ENCODE measurements at regions not wholly inside any gene's neighbourhood (a gene's known extent, or its start where the extent isn't known, plus 50 kb on each side); places are given as distances from the start of the nearest gene placed in this dataset.

DNA sequence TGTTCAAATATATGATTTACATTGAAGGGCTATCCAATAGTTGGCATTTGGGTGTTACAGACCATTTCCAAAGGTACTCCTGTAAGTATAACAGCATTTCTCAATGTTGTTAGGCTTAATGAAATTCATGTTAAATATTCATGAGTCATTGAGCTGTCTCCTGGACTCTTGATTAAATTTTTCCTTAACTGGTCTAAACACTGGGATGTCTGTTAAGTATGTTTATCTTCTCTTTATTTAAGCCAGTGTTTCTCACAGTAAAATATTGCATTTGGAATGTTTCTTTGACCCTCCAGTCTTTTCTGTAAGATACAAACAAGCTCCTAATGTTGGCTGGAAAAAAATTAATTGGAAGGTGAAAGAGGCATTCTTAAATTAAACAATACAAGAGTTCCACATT lies 402.5 kb upstream of the HTR2A start:
- Histone ChIP-seq H3K9me3 (ENCODE audit: control insufficient read depth, insufficient read depth, low read depth, low read length) (no peaks in the 10 kb centered on the region), H3K4me3 (ENCODE audit: low read depth, low read length) (no peak overlapping the region), H3K4me1 (ENCODE audit: control insufficient read depth, insufficient read depth, low read length) (no peaks in the 10 kb centered on the region), H3K36me3 (ENCODE audit: control insufficient read depth in 2 of 2, insufficient read depth in 1 of 2, low read length in 2 of 2) (no peaks in the 10 kb centered on the region), H3K27ac (ENCODE audit: extremely low read depth, low read depth, low read length) (no peak overlapping the region)
- POLR2A ChIA-PET, result no interaction called here
- TF ChIP-seq, protein P1, sequence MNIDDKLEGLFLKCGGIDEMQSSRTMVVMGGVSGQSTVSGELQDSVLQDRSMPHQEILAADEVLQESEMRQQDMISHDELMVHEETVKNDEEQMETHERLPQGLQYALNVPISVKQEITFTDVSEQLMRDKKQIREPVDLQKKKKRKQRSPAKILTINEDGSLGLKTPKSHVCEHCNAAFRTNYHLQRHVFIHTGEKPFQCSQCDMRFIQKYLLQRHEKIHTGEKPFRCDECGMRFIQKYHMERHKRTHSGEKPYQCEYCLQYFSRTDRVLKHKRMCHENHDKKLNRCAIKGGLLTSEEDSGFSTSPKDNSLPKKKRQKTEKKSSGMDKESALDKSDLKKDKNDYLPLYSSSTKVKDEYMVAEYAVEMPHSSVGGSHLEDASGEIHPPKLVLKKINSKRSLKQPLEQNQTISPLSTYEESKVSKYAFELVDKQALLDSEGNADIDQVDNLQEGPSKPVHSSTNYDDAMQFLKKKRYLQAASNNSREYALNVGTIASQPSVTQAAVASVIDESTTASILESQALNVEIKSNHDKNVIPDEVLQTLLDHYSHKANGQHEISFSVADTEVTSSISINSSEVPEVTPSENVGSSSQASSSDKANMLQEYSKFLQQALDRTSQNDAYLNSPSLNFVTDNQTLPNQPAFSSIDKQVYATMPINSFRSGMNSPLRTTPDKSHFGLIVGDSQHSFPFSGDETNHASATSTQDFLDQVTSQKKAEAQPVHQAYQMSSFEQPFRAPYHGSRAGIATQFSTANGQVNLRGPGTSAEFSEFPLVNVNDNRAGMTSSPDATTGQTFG (tag by site-specific recombination; IDR thresholded peaks at IDR 0.05; ENCODE audit: borderline replicate concordance), result no peak
- TF ChIP-seq ZNF2 (tag by site-specific recombination; IDR thresholded peaks at IDR 0.05), result no peak
- no peak for TF ChIP-seq YY1 (tag by site-specific recombination; IDR thresholded peaks at IDR 0.05)
- no peak for TF ChIP-seq ZNF292 (tag by site-specific recombination; IDR thresholded peaks at IDR 0.05; ENCODE audit: borderline replicate concordance, low read depth)
- TF ChIP-seq, protein P2, sequence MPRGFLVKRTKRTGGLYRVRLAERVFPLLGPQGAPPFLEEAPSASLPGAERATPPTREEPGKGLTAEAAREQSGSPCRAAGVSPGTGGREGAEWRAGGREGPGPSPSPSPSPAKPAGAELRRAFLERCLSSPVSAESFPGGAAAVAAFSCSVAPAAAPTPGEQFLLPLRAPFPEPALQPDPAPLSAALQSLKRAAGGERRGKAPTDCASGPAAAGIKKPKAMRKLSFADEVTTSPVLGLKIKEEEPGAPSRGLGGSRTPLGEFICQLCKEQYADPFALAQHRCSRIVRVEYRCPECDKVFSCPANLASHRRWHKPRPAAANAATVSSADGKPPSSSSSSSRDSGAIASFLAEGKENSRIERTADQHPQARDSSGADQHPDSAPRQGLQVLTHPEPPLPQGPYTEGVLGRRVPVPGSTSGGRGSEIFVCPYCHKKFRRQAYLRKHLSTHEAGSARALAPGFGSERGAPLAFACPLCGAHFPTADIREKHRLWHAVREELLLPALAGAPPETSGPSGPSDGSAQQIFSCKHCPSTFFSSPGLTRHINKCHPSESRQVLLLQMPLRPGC (tag by site-specific recombination; IDR thresholded peaks at IDR 0.05), result no peak
- no peak for TF ChIP-seq ZNF785 (tag by site-specific recombination; IDR thresholded peaks at IDR 0.05)
- TF ChIP-seq ZNF530 (tag by site-specific recombination; IDR thresholded peaks at IDR 0.05; ENCODE audit: low read depth), result no peak
- TF ChIP-seq ZNF433 (tag by site-specific recombination; IDR thresholded peaks at IDR 0.05; ENCODE audit: low read depth), result no peak
- CTCF ChIA-PET, result no interaction called here

DNA sequence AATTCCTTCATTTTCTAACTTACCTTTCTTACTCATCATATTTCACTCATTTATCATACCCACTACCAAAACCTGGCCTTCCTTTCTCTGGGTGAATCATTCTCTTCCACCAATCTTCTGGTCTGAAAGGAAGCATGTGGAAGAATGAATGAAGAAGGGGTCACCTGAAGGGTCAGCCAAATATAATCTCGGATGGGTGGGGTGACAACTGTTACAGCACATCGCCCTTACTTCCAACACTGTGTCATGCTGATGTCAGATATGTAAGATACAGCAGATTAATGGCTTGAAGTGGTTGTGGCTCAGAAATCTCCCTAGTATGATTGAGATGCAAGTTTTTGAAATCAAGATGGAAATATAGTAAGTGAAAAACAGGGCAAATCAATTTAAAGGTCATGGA lies 401.7 kb upstream of the HTR2A start:
- POLR2A ChIA-PET, result no interaction called here
- TF ChIP-seq, protein P3, sequence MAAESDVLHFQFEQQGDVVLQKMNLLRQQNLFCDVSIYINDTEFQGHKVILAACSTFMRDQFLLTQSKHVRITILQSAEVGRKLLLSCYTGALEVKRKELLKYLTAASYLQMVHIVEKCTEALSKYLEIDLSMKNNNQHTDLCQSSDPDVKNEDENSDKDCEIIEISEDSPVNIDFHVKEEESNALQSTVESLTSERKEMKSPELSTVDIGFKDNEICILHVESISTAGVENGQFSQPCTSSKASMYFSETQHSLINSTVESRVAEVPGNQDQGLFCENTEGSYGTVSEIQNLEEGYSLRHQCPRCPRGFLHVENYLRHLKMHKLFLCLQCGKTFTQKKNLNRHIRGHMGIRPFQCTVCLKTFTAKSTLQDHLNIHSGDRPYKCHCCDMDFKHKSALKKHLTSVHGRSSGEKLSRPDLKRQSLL (tag by site-specific recombination; IDR thresholded peaks at IDR 0.05), result no peak
- TF ChIP-seq, protein P1 (tag by site-specific recombination; IDR thresholded peaks at IDR 0.05; ENCODE audit: borderline replicate concordance), result no peak
- no peak for TF ChIP-seq SP3 (tag by site-specific recombination; IDR thresholded peaks at IDR 0.05)
- TF ChIP-seq ZNF10 (tag by site-specific recombination; IDR thresholded peaks at IDR 0.05), result no peak
- no peak for TF ChIP-seq ZNF239 (tag by site-specific recombination; IDR thresholded peaks at IDR 0.05)

DNA sequence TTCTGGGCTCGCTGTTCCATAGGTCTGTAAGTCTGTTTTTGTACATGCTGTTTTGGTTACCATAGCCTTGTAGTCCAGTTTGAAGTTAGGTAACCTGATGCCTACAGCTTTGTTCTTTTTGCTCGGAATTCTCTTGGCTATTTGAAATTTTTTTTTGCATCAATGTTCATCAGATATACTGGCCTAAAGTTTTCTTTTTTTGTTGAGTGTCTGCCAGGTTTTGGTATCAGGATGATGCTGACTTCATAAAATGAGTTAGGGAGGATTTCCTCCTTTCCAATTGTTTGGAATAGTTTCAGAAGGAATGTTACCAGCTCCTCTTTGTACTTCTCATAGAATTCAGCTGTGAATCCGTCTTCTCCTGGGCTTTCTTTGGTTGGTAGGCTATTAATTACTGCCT lies 397.8 kb upstream of the HTR2A start:
- H3K4me3 ChIP-seq (ENCODE audit: low read depth, low read length), result no peak overlapping the region
- H3K9me3 ChIP-seq (ENCODE audit: control insufficient read depth, insufficient read depth, low read depth, low read length), result no peaks in the 10 kb centered on the region
- H3K36me3 ChIP-seq (ENCODE audit: control insufficient read depth in 2 of 2, insufficient read depth in 1 of 2, low read length in 2 of 2), result no peaks in the 10 kb centered on the region
- POLR2A ChIA-PET, result no interaction called here
- no peaks in the 10 kb centered on the region for H3K4me1 ChIP-seq (ENCODE audit: control insufficient read depth, insufficient read depth, low read length)
- no peak overlapping the region for H3K27ac ChIP-seq (ENCODE audit: extremely low read depth, low read depth, low read length)
- CTCF ChIA-PET, result interaction anchor here (0.6 kb wide), 1 partner anchor 336 kb away, joined by 3 read pairs; no protein-coding TSS in a partner anchor
- TF ChIP-seq, protein P4, sequence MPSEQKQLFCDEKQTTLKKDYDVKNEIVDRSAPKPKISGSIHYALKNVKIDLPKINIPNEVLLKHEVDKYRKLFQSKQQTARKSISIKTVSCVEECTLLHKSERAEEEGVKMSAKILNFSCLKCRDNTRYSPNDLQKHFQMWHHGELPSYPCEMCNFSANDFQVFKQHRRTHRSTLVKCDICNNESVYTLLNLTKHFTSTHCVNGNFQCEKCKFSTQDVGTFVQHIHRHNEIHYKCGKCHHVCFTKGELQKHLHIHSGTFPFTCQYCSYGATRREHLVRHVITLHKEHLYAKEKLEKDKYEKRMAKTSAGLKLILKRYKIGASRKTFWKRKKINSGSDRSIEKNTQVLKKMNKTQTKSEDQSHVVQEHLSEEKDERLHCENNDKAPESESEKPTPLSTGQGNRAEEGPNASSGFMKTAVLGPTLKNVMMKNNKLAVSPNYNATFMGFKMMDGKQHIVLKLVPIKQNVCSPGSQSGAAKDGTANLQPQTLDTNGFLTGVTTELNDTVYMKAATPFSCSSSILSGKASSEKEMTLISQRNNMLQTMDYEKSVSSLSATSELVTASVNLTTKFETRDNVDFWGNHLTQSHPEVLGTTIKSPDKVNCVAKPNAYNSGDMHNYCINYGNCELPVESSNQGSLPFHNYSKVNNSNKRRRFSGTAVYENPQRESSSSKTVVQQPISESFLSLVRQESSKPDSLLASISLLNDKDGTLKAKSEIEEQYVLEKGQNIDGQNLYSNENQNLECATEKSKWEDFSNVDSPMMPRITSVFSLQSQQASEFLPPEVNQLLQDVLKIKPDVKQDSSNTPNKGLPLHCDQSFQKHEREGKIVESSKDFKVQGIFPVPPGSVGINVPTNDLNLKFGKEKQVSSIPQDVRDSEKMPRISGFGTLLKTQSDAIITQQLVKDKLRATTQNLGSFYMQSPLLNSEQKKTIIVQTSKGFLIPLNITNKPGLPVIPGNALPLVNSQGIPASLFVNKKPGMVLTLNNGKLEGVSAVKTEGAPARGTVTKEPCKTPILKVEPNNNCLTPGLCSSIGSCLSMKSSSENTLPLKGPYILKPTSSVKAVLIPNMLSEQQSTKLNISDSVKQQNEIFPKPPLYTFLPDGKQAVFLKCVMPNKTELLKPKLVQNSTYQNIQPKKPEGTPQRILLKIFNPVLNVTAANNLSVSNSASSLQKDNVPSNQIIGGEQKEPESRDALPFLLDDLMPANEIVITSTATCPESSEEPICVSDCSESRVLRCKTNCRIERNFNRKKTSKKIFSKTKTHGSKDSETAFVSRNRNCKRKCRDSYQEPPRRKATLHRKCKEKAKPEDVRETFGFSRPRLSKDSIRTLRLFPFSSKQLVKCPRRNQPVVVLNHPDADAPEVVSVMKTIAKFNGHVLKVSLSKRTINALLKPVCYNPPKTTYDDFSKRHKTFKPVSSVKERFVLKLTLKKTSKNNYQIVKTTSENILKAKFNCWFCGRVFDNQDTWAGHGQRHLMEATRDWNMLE (tag by site-specific recombination; conservative IDR thresholded peaks at IDR 0.05; ENCODE audit: low read depth), result no peak
- TF ChIP-seq KLF9 (tag by site-specific recombination; IDR thresholded peaks at IDR 0.05; ENCODE audit: low read depth), result no peak
- TF ChIP-seq ZNF658 (tag by site-specific recombination; IDR thresholded peaks at IDR 0.05), result no peak
- TF ChIP-seq GLIS1 (tag by site-specific recombination; IDR thresholded peaks at IDR 0.05), result no peak
- TF ChIP-seq ZNF501 (tag by site-specific recombination; IDR thresholded peaks at IDR 0.05), result no peak
- TF ChIP-seq SETDB1 (IDR thresholded peaks at IDR 0.05; ENCODE audit: insufficient read length, low read length), result no peak
- TF ChIP-seq ZNF391 (tag by site-specific recombination; IDR thresholded peaks at IDR 0.05; ENCODE audit: borderline replicate concordance, low read depth), result no peak
- no peak for TF ChIP-seq ZNF155 (tag by site-specific recombination; IDR thresholded peaks at IDR 0.05)

More for the DNA sequence above, 401.7 kb upstream of the HTR2A start:
- Histone ChIP-seq H3K9me3 (ENCODE audit: control insufficient read depth, insufficient read depth, low read depth, low read length) (no peaks in the 10 kb centered on the region), H3K4me3 (ENCODE audit: low read depth, low read length) (no peak overlapping the region), H3K27ac (ENCODE audit: extremely low read depth, low read depth, low read length) (no peak overlapping the region), H3K36me3 (ENCODE audit: control insufficient read depth in 2 of 2, insufficient read depth in 1 of 2, low read length in 2 of 2) (no peaks in the 10 kb centered on the region), H3K4me1 (ENCODE audit: control insufficient read depth, insufficient read depth, low read length) (no peaks in the 10 kb centered on the region)
- CTCF ChIA-PET, result no interaction called here
